Osteoblast (primary cell): ENCODE measurements at regions not wholly inside any gene's neighbourhood (a gene's known extent, or its start where the extent isn't known, plus 50 kb on each side); places are given as distances from the start of the nearest gene placed in this dataset.

Experiments used
- DNase-seq: peaks from one replicate; pipeline ENCODE4 v3.0.0; 2011; ENCODE audit warnings: low spot score, mixed read lengths; ENCODE audit not compliant: insufficient read length; ENCODE audit errors: missing footprints
- H2AFZ ChIP-seq: 2 replicates; pipeline ENCODE4 v1.6.0; 2011; ENCODE audit warnings: mild to moderate bottlenecking, low read length
- H3K27ac ChIP-seq: 2 replicates; pipeline ENCODE4 v1.5.1; 2011; ENCODE audit warnings: mild to moderate bottlenecking, low read depth, low read length, moderate library complexity
- H3K27me3 ChIP-seq: 2 replicates; pipeline ENCODE4 v1.6.0; 2012; ENCODE audit warnings: mild to moderate bottlenecking, control low read depth, inconsistent platforms, low read length, moderate library complexity; ENCODE audit not compliant: insufficient read depth
- H3K36me3 ChIP-seq: 2 replicates; pipeline ENCODE4 v1.5.1; 2011; ENCODE audit warnings: mild to moderate bottlenecking, low read length, control low read depth, moderate library complexity; ENCODE audit not compliant: insufficient read depth
- H3K4me1 ChIP-seq: 2 replicates; pipeline ENCODE4 v1.5.1; 2011; ENCODE audit warnings: mild to moderate bottlenecking, low read length, control low read depth, moderate library complexity; ENCODE audit not compliant: insufficient read depth
- H3K4me2 ChIP-seq: 2 replicates; pipeline ENCODE4 v1.6.0; 2011; ENCODE audit warnings: mild to moderate bottlenecking, low read length; ENCODE audit not compliant: insufficient read depth
- H3K4me3 ChIP-seq: fragments of 200-600 bp; sonication (generic); 3 replicates; pipeline ENCODE4 v1.5.1; 2012; ENCODE audit warnings: mild to moderate bottlenecking, low read length, inconsistent platforms; ENCODE audit not compliant: insufficient read depth
- H3K79me2 ChIP-seq: 2 replicates; pipeline ENCODE4 v1.6.0; 2012; ENCODE audit warnings: mild to moderate bottlenecking, low read length, control low read depth, inconsistent platforms; ENCODE audit not compliant: insufficient read depth
- H3K9me3 ChIP-seq: 2 replicates; pipeline ENCODE4 v1.5.1; 2011; ENCODE audit warnings: low read depth, low read length, control low read depth
- H4K20me1 ChIP-seq: 2 replicates; pipeline ENCODE4 v1.6.0; 2012; ENCODE audit warnings: mild to moderate bottlenecking, low read length, control low read depth; ENCODE audit not compliant: insufficient read depth
- TF ChIP-seq, protein P1 (sequence below): IDR thresholded peaks from 2 replicates; pipeline ENCODE4 v1.5.1; 2011; ENCODE audit warnings: mild to moderate bottlenecking, low read depth, low read length, moderate library complexity; ENCODE audit errors: extremely low read depth

DNA sequence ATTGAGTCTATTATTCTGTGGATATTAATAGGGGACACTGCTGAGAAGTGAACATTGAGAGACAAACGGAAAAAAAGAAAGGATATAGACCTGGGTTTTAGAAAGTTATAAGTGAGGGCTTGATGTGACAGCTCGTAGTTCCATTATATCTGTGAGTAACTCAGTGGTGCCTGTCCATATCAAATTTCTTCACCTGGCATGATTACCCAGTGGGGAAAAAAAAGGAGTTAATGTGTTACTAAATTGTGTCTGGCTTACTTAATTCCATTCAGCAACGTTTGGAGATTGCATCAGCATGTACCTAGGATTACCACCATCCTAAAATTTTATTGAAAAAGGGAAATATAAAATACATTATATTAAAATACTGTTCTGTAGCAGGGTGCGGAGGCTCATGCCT, 1249.9 kb downstream of the SLC16A7 start:
- Histone ChIP-seq H3K27ac (no peak overlapping the region), H3K9me3 (no peaks in the 10 kb centered on the region), H3K79me2 (no peaks in the 10 kb centered on the region), H3K36me3 (no peaks in the 10 kb centered on the region), H4K20me1 (no peaks in the 10 kb centered on the region), H3K27me3 (no peaks in the 10 kb centered on the region), H3K4me1 (no peaks in the 10 kb centered on the region), H3K4me2 (no peak overlapping the region), H3K4me3 (no peak overlapping the region), H2AFZ (no peak overlapping the region)
- TF ChIP-seq, protein P1, sequence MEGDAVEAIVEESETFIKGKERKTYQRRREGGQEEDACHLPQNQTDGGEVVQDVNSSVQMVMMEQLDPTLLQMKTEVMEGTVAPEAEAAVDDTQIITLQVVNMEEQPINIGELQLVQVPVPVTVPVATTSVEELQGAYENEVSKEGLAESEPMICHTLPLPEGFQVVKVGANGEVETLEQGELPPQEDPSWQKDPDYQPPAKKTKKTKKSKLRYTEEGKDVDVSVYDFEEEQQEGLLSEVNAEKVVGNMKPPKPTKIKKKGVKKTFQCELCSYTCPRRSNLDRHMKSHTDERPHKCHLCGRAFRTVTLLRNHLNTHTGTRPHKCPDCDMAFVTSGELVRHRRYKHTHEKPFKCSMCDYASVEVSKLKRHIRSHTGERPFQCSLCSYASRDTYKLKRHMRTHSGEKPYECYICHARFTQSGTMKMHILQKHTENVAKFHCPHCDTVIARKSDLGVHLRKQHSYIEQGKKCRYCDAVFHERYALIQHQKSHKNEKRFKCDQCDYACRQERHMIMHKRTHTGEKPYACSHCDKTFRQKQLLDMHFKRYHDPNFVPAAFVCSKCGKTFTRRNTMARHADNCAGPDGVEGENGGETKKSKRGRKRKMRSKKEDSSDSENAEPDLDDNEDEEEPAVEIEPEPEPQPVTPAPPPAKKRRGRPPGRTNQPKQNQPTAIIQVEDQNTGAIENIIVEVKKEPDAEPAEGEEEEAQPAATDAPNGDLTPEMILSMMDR = no peak
- no peak for DNase-seq

DNA sequence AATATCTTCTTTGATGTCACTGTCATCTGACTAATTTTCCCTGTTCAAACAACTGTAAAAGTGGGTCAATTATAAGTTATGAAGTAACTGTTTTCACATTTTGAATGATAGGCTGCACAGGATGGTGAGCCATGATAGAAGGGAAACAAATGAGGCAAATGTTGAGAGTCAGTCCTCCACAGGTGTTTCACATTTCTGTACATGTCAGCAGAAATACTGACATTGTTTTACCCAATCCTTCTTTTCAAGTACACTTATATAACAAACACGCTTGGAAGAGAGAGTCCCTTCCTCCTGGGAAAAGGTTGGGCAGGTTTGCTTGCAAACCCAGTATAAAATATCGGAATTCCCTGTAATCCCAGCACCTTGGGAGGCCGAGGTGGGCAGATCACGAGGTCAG, 1251.5 kb downstream of the SLC16A7 start:
- no peak overlapping the region for H3K4me3 ChIP-seq
- H3K27me3 ChIP-seq = no peaks in the 10 kb centered on the region
- H3K4me2 ChIP-seq = no peak overlapping the region
- H3K9me3 ChIP-seq = no peaks in the 10 kb centered on the region
- H3K4me1 ChIP-seq = no peaks in the 10 kb centered on the region
- no peaks in the 10 kb centered on the region for H3K79me2 ChIP-seq
- no peak for DNase-seq
- H3K27ac ChIP-seq = no peak overlapping the region
- no peaks in the 10 kb centered on the region for H3K36me3 ChIP-seq
- TF ChIP-seq, protein P1 = no peak
- no peaks in the 10 kb centered on the region for H4K20me1 ChIP-seq
- H2AFZ ChIP-seq = no peak overlapping the region

DNA sequence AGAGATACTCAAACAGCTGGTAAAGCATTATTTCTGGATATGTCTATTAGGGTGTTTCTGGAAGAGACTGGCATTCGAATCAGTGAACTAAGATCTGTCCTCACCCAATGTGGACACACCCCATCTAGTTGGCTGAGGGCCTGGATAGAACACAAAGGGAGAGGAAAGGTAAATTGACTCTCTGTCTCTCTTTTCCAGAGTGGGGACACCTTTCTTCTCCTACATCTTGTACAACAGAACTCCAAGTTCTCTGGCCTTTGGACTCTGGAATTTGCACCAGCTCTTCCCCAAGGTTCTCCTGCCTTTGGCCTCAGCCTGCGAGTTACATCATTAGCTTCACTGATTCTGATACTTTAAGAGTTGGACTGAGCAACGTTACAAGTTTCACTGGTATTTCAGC, 1253.9 kb downstream of the SLC16A7 start:
- no peak overlapping the region for H3K27ac ChIP-seq
- no peak for DNase-seq
- H4K20me1 ChIP-seq = no peaks in the 10 kb centered on the region
- no peak overlapping the region for H2AFZ ChIP-seq
- TF ChIP-seq, protein P1 = no peak
- H3K27me3 ChIP-seq = no peaks in the 10 kb centered on the region
- no peaks in the 10 kb centered on the region for H3K36me3 ChIP-seq
- H3K9me3 ChIP-seq = no peaks in the 10 kb centered on the region
- no peak overlapping the region for H3K4me3 ChIP-seq
- H3K4me2 ChIP-seq = no peak overlapping the region
- no peaks in the 10 kb centered on the region for H3K4me1 ChIP-seq
- no peaks in the 10 kb centered on the region for H3K79me2 ChIP-seq

DNA sequence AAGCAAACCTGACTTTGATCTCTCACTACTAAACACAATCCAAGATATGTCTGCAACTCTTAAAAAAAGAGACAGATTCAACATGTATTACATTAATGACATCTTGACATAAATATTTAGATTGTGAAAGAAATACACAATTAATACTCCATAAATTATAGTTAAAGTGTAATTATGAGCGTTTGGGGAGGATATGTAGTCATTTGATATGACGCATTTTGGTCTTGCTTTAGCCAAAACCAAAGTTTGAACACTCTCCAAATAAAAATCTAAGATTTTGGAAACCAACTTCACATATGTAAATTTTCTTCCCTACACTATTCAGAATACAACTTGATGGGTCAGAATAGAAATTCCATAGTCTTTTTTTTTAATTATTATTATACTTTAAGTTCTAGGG, 1257.6 kb downstream of the SLC16A7 start:
- TF ChIP-seq, protein P1 = no peak
- Histone ChIP-seq H3K9me3 (no peaks in the 10 kb centered on the region), H4K20me1 (no peaks in the 10 kb centered on the region), H2AFZ (no peak overlapping the region), H3K4me3 (no peak overlapping the region), H3K27ac (no peak overlapping the region), H3K79me2 (no peaks in the 10 kb centered on the region), H3K4me2 (no peak overlapping the region), H3K4me1 (no peaks in the 10 kb centered on the region), H3K27me3 (no peaks in the 10 kb centered on the region), H3K36me3 (no peaks in the 10 kb centered on the region)
- DNase-seq = no peak
